Sigmoid colon (tissue), 6 donors: ENCODE measurements at regions not wholly inside any gene's neighbourhood (a gene's known extent, or its start where the extent isn't known, plus 50 kb on each side); places are given as distances from the start of the nearest gene placed in this dataset.
"Not testable (repeated sequence)": the region's sequence is repeated elsewhere in the genome, so short reads cannot be mapped to it uniquely, and the experiment has no call there.

ENCODE experiments used
- DNase-seq: peaks from one replicate; pipeline ENCODE4 v3.0.0-alpha.2; 2019
- H3K27ac ChIP-seq, 4 donors: fragments of 200-600 bp; sonication (generic); one replicate each; pipeline ENCODE4 v1.5.1; 2016 to 2019; ENCODE audit warnings: mild to moderate bottlenecking in 1 of 4
- H3K27me3 ChIP-seq, 3 donors: fragments of 200-600 bp; sonication (generic); one replicate each; pipeline ENCODE4 v1.5.1; 2019; ENCODE audit warnings: mild to moderate bottlenecking in 1 of 3
- H3K36me3 ChIP-seq, 4 donors: fragments of 200-600 bp; sonication (generic); one replicate each; pipeline ENCODE4 v1.5.1; 2016 to 2019
- H3K4me1 ChIP-seq, 4 donors: fragments of 200-600 bp; sonication (generic); one replicate each; pipeline ENCODE4 v1.5.1; 2017 to 2019
- H3K4me3 ChIP-seq, 4 donors: fragments of 200-600 bp; sonication (generic); one replicate each; pipeline ENCODE4 v1.5.1; 2017 to 2019; ENCODE audit warnings: mild to moderate bottlenecking in 2 of 4, moderate library complexity in 1 of 4
- H3K9me3 ChIP-seq, 4 donors: fragments of 200-600 bp in 3 of 4; sonication (generic) in 3 of 4; one replicate each; pipeline versions ENCODE4 v1.5.1 to v1.6.1; 2013 to 2019
- CTCF ChIP-seq, 4 experiments: fragments of 450-650 bp in 3 of 4; fragments of 200-600 bp in 1 of 4; IDR thresholded peaks; one replicate each; pipeline ENCODE4 v1.5.1; 2016 to 2019; ENCODE audit warnings: antibody characterized with exemption in 4 of 4, mild to moderate bottlenecking in 3 of 4, moderate library complexity in 2 of 4
- EP300 ChIP-seq, 4 donors: sonication (generic); formaldehyde crosslinking; IDR thresholded peaks; one replicate each; pipeline ENCODE4 v1.6.1; 2017; ENCODE audit warnings: antibody characterized with exemption in 4 of 4
- POLR2A ChIP-seq, 2 donors: fragments of 450-650 bp; IDR thresholded peaks; one replicate each; pipeline ENCODE4 v1.6.1; 2016; ENCODE audit warnings: antibody characterized with exemption in 2 of 2, mild to moderate bottlenecking in 2 of 2, moderate library complexity in 2 of 2
- POLR2AphosphoS5 ChIP-seq, 4 donors: sonication (generic); formaldehyde crosslinking; IDR thresholded peaks; one replicate each; pipeline ENCODE4 v1.6.1; 2017; ENCODE audit warnings: antibody characterized with exemption in 4 of 4
- WGBS, 2 donors: extraction: QIAGEN DNeasy Blood & Tissue Kit; methylation state at CpG; one replicate each; pipeline ENCODE4 v1.1.7; 2013; 5-methylcytosine and 5-hydroxymethylcytosine counted together
- intact Hi-C: fragments of 100-400 bp; cut with DNase I; formaldehyde crosslinking; loops from one replicate; pipeline ENCODE4 v1.15.1; 2023
- donor health status: healthy with polysubstance abuse.
- donor health status: healthy.

GRCh38 chr11:90704510-90704909, 481.7 kb upstream of the CHORDC1 start:
- Histone ChIP-seq H3K9me3 (no peaks in the 10 kb centered on the region), H3K4me1 (no peaks in the 10 kb centered on the region), H3K27ac (no peak overlapping the region), H3K4me3 (no peak overlapping the region), H3K36me3 (no peaks in the 10 kb centered on the region), H3K27me3 (no peaks in the 10 kb centered on the region)
- TF ChIP-seq EP300 (IDR thresholded peaks at IDR 0.05) (no peak), CTCF (IDR thresholded peaks at IDR 0.05) (no peak), POLR2AphosphoS5 (IDR thresholded peaks at IDR 0.05) (no peak), POLR2A (IDR thresholded peaks at IDR 0.05) (no peak)
- DNase-seq, result no peak
- intact Hi-C loops, result no loop called here
- 88 to 95% methylated on average over 5 of the region's 5 CpGs for WGBS, 2 donors

GRCh38 chr11:90701716-90702115, 478.9 kb upstream of the CHORDC1 start:
- intact Hi-C loops, result no loop called here
- 82% methylated on average over 2 of the region's 2 CpGs for WGBS, 2 donors
- no peak for DNase-seq
- Histone ChIP-seq H3K9me3 (no peaks in the 10 kb centered on the region), H3K36me3 (no peaks in the 10 kb centered on the region), H3K27ac (no peak overlapping the region), H3K4me3 (no peak overlapping the region), H3K27me3 (no peaks in the 10 kb centered on the region), H3K4me1 (no peaks in the 10 kb centered on the region)
- TF ChIP-seq EP300 (IDR thresholded peaks at IDR 0.05) (no peak), CTCF (IDR thresholded peaks at IDR 0.05) (no peak), POLR2AphosphoS5 (IDR thresholded peaks at IDR 0.05) (no peak), POLR2A (IDR thresholded peaks at IDR 0.05) (no peak)

DNA sequence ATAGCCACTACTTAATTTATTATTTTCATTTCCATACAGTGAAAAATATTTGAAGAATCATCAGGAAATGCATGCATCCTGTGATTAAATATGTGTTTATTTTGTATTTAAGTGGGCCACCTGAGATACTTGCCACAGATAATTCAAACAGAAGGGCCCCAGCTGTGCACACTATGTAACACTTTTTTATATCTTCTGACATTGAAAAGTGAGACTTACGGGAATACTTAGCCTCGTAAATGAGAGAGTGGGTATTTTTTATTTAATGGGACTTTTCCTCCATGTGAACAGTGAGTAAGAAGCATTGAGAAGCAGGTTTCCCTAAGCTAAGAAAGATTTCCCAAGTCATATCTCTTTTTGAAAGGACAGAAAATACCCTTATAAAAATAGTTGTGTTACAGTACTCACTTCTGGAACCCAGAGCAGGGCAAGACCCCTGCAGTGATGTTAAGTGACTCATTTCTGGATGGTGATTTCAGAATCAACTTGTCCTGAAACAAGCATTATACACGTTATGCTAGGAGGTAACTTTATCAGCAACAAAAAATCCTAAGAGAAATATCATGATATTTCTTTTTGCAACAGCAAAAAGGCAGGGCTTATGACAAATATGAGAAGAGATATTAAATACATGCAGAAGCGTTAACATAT, 478.1 kb upstream of the CHORDC1 start:
- intact Hi-C loops, result no loop called here
- H3K36me3 ChIP-seq, result no peaks in the 10 kb centered on the region
- H3K27me3 ChIP-seq, result no peaks in the 10 kb centered on the region

DNA sequence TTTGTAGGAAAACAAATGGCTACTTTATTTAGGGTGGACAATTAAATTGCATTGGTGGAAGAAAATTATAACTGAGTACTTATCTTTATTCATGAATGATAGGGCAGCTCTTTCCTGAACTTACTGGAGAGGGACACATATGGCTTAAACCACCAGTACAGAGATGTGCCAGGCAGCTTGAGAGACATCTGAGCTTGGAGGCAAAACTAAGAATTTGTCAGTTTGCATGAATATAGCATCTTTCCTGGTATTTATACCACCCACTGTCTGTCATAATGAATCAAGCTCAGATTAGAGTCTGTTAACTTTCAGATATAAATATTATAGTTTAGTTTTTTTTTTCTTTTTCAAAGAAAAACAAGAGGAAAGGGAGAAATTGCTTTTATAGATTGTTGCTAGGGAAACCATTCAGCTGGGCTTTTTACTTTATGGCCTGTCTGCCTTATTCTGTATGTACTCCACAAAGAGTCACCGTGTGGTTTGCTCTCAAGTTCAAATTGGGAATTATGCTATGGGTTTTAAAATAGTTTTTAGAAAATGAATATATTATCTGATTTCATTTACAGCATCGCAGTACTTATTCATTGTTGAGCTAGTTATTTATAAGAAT, 477.0 kb upstream of the CHORDC1 start:
- Histone ChIP-seq H3K36me3 (no peaks in the 10 kb centered on the region), H3K27me3 (no peaks in the 10 kb centered on the region), H3K4me3 (no peak overlapping the region), H3K4me1 (no peaks in the 10 kb centered on the region), H3K27ac (no peak overlapping the region), H3K9me3 (no peaks in the 10 kb centered on the region)
- intact Hi-C loops, result no loop called here
- no peak for TF ChIP-seq EP300 (IDR thresholded peaks at IDR 0.05)
- TF ChIP-seq POLR2AphosphoS5 (IDR thresholded peaks at IDR 0.05), result no peak
- no peak for TF ChIP-seq CTCF (IDR thresholded peaks at IDR 0.05)
- no peak for TF ChIP-seq POLR2A (IDR thresholded peaks at IDR 0.05)
- WGBS, 2 donors, result 67 to 73% methylated on average over 2 of the region's 2 CpGs
- DNase-seq, result no peak

More for the DNA sequence above, 478.1 kb upstream of the CHORDC1 start:
- Histone ChIP-seq H3K4me3 (no peak overlapping the region), H3K27ac (no peak overlapping the region), H3K9me3 (no peaks in the 10 kb centered on the region), H3K4me1 (no peaks in the 10 kb centered on the region)
- WGBS, 2 donors, result 52 to 65% methylated on average over 4 of the region's 4 CpGs
- no peak for TF ChIP-seq POLR2AphosphoS5 (IDR thresholded peaks at IDR 0.05)
- no peak for TF ChIP-seq EP300 (IDR thresholded peaks at IDR 0.05)
- no peak for TF ChIP-seq POLR2A (IDR thresholded peaks at IDR 0.05)
- no peak for TF ChIP-seq CTCF (IDR thresholded peaks at IDR 0.05)
- DNase-seq, result no peak

DNA sequence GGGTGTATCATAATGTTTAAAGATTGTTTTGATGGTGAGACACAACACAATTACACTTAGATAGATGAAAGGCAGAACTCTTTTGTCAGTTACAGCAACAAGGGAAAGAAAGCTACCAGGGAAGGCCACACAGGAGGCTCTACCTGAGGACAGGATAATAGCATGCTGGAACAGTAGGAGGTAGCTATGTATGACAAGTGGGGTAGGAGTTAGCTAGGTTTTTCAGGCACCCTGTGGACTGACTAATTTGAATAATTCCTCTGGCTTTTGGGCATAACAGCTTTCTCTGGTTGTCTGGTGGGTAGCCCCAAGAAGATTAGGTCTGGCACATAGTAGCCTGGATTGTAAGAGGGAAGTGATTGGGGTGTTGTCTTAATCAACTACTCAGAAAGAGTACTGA, 475.4 kb upstream of the CHORDC1 start:
- no peaks in the 10 kb centered on the region for H3K36me3 ChIP-seq
- intact Hi-C loops, result no loop called here
- H3K27ac ChIP-seq, result no peak overlapping the region

GRCh38 chr11:90675496-90675895, 452.6 kb upstream of the CHORDC1 start:
- H3K27me3 ChIP-seq, H3K4me1 ChIP-seq, H3K27ac ChIP-seq, H3K9me3 ChIP-seq, DNase-seq, H3K36me3 ChIP-seq, H3K4me3 ChIP-seq, intact Hi-C loops: not testable (repeated sequence)
- WGBS, 2 donors, result 82 to 92% methylated on average over 1 of the region's 1 CpG

More for the DNA sequence above, 475.4 kb upstream of the CHORDC1 start:
- H3K4me1 ChIP-seq, result no peaks in the 10 kb centered on the region
- TF ChIP-seq CTCF (IDR thresholded peaks at IDR 0.05) (no peak), POLR2AphosphoS5 (IDR thresholded peaks at IDR 0.05) (no peak), POLR2A (IDR thresholded peaks at IDR 0.05) (no peak), EP300 (IDR thresholded peaks at IDR 0.05) (no peak)
- H3K4me3 ChIP-seq, result no peak overlapping the region
- no peak for DNase-seq
- no peaks in the 10 kb centered on the region for H3K9me3 ChIP-seq
- H3K27me3 ChIP-seq, result no peaks in the 10 kb centered on the region
